Left forelimb (tissue), 1 donor: ENCODE measurements at regions not wholly inside any gene's neighbourhood (a gene's known extent, or its start where the extent isn't known, plus 50 kb on each side); places are given as distances from the start of the nearest gene placed in this dataset.
"Not testable (repeated sequence)": the region's sequence is repeated elsewhere in the genome, so short reads cannot be mapped to it uniquely, and the experiment has no call there.

Experiments
- DNase-seq: peaks from one replicate; pipeline ENCODE4 v3.0.0-alpha.2; 2018; ENCODE audit warnings: low spot score

DNA sequence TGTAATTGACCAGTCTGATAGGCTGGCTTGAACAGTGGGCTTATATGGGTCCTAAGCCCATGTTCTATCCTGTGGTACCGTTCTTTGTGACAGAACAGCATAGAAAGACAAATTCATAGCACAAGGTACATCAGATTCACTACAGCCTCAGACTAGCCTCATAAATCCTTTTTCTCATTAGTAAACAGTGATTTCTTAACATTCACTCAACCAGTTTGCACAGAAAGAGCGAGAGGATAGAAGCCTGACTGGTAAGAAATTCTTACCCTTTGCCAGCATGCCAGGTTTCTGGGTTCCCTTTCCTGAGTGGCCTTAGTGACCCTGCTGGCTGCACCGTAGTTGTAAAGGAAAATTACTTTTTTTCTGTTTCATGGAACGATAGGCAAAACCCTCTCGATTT is 412.1 kb downstream of the SH2D4B start:
- no peak for DNase-seq

DNA sequence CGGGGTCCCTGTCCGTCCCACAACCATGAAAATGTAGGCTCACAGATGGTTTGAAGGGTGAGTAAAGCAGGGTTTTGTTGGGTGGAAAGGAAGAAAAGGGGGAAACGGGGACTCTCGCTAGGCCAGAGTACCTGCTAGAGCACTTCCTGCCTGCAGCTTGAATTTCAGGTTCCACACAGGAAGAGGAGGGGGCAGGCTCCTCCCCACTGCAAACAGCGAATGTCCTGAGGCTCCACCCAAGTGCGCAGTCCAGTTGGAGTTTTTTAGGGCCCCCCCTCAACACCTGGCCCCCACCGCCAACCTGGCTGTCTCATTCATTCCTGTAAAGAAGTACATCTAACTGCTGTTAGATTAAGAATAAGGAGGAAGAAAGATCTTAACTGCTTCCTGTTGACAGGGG is 414.7 kb downstream of the SH2D4B start:
- DNase-seq = no peak

DNA sequence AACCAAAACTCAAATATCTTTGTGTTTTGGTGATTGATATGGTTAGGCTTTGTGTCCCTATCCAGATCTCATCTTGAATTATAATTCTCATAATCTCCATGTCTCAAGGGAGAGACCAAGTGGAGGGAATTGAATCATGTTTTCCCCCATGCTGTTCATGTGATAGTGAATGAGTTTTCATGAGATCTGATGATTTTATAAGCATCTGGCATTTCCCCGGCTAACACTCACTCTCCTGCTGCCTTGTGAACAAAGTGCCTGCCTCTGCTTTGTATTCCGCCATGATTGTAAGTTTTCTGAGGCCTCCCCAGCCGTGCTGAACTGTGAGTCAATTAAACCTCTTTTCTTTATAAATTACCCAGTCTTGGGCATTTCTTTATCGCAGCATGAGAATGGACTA is 419.5 kb downstream of the SH2D4B start:
- no peak for DNase-seq

DNA sequence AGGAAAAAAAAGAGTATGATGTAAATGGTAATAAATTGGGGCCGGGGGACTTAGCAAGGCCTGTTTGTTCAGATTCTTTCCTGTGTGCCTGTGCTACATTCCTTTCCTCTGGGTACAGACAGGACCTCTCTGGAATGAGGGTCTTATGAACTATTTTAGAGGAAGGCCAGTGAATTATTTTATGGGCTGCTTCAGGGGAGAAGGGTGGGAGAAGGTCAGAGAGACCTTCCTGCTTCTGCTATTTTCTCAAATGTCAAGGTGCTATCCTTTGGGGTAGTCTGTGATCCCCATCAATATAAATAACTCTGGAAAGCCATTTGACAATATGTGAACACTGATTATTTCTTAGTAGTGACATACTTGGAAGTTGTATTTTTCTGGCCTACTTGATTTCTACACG is 426.5 kb downstream of the SH2D4B start:
- no peak for DNase-seq

DNA sequence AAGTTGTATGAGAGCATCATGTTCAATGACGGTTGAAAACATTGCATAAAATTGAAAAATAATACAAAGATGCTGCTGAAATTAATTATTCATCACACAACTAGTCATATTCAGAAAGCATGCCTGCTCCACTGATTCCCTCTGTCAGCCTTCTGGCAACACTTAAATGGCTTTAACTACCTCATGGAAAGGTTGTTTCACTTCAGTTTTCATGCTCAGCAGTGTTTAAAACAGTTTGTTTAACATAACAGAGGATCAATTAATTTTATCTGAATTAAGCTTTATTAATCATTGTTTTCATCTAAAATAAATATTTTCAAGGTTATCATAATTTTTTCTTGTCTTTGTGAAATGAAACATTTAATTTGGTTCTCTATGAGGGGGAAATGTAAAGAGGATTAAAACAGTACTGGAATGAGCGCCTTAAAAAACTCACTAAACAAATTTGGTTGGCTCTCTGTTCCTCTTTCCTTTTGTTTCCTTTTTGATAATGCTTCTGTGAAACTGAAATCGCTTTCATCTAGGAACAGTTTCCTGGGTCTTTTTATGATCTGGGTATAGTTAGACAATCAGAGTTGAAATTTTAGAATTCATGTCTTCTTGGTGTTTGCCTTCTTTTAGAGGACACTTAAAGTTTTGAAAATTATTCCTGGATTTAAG is 427.4 kb downstream of the SH2D4B start:
- DNase-seq = no peak

GRCh38 chr10:80966326-80966986 is 428.8 kb downstream of the SH2D4B start:
- no peak for DNase-seq

DNA sequence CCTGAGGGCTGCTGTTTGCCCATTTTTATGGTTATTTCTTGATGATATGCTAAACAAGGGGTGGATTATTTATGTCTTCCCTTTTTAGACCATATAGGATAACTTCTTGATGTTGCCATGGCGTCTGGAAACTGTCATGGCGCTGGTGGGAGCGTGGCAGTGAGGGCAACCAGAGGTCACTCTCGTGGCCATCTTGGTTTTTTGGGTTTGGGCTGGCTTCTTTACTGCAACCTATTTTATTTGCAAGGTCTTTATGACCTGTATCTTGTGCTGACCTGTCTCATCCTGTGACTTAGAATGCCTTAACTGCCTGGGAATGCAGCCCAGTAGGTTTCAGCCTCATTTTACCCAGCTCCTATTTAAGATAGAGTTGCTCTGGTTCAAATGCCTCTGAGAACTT is 429.7 kb downstream of the SH2D4B start:
- not testable (repeated sequence) for DNase-seq

GRCh38 chr10:80968903-80969302 is 431.2 kb downstream of the SH2D4B start:
- DNase-seq = no peak

GRCh38 chr10:80971461-80971860 is 433.8 kb downstream of the SH2D4B start:
- DNase-seq = no peak

DNA sequence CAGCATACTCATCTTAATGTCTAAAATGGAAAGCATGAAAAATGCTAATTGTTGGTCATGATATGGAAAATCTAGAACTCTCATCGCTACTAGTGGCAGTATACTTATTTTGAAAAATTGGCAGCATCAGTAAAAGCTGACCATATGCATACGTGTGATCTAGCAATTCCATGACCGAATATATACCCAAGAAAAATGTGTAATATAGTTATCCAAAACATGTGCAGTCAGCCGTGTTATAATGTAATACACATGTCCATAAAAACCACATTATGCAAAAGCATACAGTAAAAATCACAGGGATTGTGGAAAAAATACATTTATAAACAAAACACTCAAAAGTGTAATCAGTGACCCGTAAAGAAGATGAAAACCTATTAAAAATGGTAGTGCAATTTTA is 439.0 kb downstream of the SH2D4B start:
- DNase-seq = no peak

DNA sequence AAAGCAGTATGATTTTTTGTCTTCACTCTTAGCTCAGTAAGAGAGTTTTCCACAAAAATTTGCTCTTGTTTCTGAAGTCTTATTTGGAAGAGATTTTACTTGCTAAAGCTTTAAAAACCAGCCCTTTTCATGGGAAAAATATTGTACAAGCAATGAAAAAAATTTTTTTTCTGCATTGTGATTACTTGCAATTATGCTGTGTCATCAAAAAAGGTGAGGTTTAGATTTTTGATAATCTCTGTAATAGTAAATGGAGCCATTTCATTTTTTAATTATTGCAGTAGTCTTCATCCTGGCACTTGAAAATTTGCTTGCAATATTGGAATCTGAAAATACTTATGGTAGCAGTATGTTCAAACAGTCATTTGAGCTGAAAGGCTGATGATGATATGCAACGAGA is 447.4 kb downstream of the SH2D4B start:
- no peak for DNase-seq

GRCh38 chr10:80986596-80986995 is 448.9 kb downstream of the SH2D4B start:
- no peak for DNase-seq

DNA sequence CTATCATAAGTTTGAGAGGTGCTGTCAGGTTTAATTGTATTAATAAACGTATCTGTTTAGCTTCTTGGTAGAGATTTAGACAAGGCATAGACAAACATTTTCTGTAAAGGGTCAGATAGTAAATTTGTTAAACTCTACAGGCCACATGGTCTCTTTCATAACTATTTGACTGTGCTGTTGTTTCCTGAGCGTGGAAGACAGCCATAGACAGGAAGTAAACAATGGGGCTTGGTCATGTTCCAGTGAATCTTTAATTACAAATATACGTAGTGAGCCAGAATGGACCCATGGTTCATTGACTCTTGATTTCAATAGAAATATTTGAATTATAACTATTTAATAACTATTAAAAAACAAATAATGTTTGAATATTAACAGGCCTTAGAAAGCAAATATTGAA is 451.1 kb downstream of the SH2D4B start:
- DNase-seq = no peak

DNA sequence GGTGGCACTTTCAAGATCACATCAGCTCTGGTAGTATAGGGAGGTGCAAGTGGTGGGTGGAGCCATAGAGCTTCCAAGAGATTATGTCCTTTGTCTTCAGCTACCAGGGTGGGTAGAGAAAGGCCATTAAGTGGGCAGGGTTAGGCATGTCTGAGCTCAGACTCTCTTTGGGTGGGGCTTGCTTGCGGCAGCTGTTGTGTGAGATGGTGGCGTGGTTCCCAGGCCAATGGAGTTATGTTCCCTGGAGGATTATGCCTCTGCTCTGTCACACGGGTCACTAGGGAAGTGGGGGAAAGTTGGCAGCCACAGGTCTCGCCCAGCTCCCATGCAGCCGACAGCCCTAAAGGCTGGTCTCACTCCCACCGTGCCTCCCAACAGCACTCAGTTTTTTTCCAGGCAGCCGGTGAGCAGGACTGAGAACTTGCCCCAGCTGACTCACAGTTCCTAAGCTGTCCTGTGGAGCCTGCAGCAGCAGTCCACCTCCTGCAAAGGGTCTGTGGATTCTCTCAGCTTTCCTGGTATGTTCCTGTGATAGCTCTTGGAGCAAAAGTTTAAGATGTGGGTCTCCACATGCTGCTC is 459.0 kb downstream of the SH2D4B start:
- DNase-seq = no peak

GRCh38 chr10:81000781-81001180 is 463.1 kb downstream of the SH2D4B start:
- no peak for DNase-seq

GRCh38 chr10:81002382-81002781 is 464.7 kb downstream of the SH2D4B start:
- no peak for DNase-seq

GRCh38 chr10:81007872-81008271 is 470.2 kb downstream of the SH2D4B start:
- DNase-seq = no peak

- no peak for DNase-seq
These were observed 471.0 kb downstream of the SH2D4B start for GRCh38 chr10:81008726-81009125.

GRCh38 chr10:81009296-81009695 is 471.6 kb downstream of the SH2D4B start:
- no peak for DNase-seq

GRCh38 chr10:81013771-81014170 is 476.1 kb downstream of the SH2D4B start:
- no peak for DNase-seq

GRCh38 chr10:81019029-81019890 is 481.6 kb downstream of the SH2D4B start:
- no peak for DNase-seq

DNA sequence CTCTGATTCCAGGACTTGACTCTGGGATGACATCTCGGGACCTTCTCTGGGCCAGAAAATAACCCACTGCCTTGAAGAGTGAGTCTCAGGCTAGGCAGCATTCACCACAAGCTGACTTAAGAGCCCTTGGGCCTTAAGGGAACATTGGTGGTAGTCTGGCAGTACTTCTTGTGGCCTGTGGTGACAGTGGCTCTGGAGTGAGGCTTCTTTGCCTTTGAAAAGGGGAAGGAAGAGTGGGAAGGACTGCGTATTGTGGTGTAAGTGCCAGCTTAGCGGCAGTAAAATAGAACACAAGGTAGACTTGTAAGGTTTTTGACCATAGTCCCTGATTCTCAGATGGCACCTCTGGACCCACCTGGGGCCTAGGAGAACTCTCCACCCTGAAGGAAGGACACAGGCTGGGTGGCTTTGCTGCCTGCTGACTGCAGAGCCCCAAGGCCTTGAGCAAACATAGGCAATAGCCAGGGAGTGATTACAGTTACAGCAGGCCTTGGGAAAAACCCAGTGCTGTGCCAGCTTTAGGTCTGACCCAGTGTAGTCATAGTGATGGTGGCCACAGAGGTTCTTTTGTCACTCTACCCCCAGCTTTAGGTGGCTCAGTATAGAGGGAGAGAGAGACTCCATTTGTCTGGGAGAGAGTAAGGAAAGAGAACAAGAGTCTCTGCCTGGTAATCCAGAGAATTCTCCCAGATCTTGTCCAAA is 483.9 kb downstream of the SH2D4B start:
- no peak for DNase-seq
